Fibroblast of villous mesenchyme (primary cell): ENCODE measurements at regions not wholly inside any gene's neighbourhood (a gene's known extent, or its start where the extent isn't known, plus 50 kb on each side); places are given as distances from the start of the nearest gene placed in this dataset.

ENCODE experiments used
- DNase-seq: peaks from one replicate; pipeline ENCODE4 v3.0.0-alpha.2; 2010; ENCODE audit warnings: low read depth
- H3K4me3 ChIP-seq: 2 replicates; pipeline ENCODE4 v1.5.1; 2011; ENCODE audit warnings: low read depth, mild to moderate bottlenecking, low read length
- TF ChIP-seq, protein P1 (sequence below): IDR thresholded peaks from 2 replicates; pipeline ENCODE4 v1.5.1; 2012; ENCODE audit warnings: low read depth, mild to moderate bottlenecking, low read length; ENCODE audit not compliant: insufficient read depth

- DNase-seq: no peak
- H3K4me3 ChIP-seq: no peak overlapping the region
- TF ChIP-seq, protein P1, sequence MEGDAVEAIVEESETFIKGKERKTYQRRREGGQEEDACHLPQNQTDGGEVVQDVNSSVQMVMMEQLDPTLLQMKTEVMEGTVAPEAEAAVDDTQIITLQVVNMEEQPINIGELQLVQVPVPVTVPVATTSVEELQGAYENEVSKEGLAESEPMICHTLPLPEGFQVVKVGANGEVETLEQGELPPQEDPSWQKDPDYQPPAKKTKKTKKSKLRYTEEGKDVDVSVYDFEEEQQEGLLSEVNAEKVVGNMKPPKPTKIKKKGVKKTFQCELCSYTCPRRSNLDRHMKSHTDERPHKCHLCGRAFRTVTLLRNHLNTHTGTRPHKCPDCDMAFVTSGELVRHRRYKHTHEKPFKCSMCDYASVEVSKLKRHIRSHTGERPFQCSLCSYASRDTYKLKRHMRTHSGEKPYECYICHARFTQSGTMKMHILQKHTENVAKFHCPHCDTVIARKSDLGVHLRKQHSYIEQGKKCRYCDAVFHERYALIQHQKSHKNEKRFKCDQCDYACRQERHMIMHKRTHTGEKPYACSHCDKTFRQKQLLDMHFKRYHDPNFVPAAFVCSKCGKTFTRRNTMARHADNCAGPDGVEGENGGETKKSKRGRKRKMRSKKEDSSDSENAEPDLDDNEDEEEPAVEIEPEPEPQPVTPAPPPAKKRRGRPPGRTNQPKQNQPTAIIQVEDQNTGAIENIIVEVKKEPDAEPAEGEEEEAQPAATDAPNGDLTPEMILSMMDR: no peak
Observed at GRCh38 chr18:78688249-78688648, 291.4 kb upstream of the SALL3 start.

- no peak for DNase-seq
- TF ChIP-seq, protein P1: no peak
- no peak overlapping the region for H3K4me3 ChIP-seq
Observed at GRCh38 chr18:78688916-78689315, 290.7 kb upstream of the SALL3 start.

DNA sequence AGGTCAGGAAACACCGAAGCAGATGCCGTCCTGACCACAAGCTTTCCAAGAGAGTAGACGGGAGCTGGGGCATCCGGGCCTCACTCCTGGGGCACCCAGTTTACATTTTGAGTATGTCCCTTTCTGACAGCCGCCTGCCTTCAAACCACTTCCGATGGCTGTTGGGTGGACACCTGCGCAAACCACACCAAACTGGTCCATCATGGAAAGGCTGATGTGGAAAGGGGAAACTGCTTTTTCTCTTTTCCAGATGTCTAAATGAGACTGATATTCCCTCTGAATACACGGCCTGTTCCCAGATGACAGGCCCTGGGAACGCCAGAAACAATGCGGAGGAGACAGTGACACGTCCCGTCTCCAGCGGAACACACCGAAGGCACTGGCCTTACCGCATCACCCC lies 290.0 kb upstream of the SALL3 start:
- no peak overlapping the region for H3K4me3 ChIP-seq
- TF ChIP-seq, protein P1: no peak
- no peak for DNase-seq

- no peak for DNase-seq
- H3K4me3 ChIP-seq: no peak overlapping the region
- TF ChIP-seq, protein P1: no peak
Observed at GRCh38 chr18:78692105-78692504, 287.5 kb upstream of the SALL3 start.

DNA sequence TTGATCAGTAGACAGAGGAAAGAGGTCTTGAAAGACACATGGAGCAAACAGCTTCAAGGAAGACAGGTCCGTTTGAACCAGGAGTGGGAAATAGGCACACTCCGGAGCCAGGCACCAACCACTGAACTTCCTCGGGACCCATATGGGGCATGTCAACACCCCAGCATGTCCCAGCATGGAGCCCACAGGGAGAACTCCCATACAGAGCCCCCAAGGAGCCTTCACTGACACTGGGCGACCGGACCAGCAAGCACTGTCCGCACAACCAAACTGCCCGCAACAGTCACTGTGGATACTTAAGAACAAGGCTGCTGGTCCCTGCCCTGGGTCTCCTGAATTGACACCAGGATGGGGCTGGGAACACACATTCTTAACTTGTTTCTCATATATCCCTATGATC lies 286.2 kb upstream of the SALL3 start:
- DNase-seq: no peak
- TF ChIP-seq, protein P1: no peak
- H3K4me3 ChIP-seq: no peak overlapping the region

GRCh38 chr18:78696698-78697435 lies 282.8 kb upstream of the SALL3 start:
- TF ChIP-seq, protein P1: no peak
- no peak overlapping the region for H3K4me3 ChIP-seq
- DNase-seq: no peak

DNA sequence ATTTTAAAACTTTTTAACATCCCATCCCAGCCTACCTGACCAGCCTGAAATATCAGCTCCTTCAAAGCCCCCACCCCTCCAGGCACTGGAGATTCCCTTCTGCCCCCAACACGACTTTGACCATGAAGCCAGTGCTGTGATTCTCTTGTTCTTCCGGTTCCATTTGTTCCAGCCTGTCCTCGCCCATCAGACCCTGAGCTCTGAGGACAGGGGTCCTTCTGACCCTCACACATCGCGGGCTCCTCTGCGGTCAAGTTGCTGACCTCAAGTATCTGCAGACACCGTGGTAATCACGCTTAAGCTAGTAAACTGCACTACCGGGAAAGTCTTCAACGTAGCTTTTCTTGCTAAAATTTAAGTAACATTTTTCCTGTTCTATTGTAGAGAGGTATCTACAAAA lies 282.2 kb upstream of the SALL3 start:
- DNase-seq: no peak
- no peak overlapping the region for H3K4me3 ChIP-seq
- TF ChIP-seq, protein P1: no peak
